GM19455 (cell line): ENCODE measurements at regions not wholly inside any gene's neighbourhood (a gene's known extent, or its start where the extent isn't known, plus 50 kb on each side); places are given as distances from the start of the nearest gene placed in this dataset.
"Not testable (repeated sequence)": the region's sequence is repeated elsewhere in the genome, so short reads cannot be mapped to it uniquely, and the experiment has no call there.

Experiments used
- ATAC-seq: cut with Tn5 transposase; IDR thresholded peaks from one replicate; pipeline ENCODE4 v1.9.1; 2021; ENCODE audit not compliant: unreplicated experiment

- no peak for ATAC-seq
These were observed 61.4 kb downstream of the NXNL2 start for GRCh38 chr9:88596376-88596775.

- ATAC-seq: no peak
These were observed 70.0 kb downstream of the NXNL2 start for GRCh38 chr9:88604836-88605511.

- ATAC-seq: no peak
These were observed 70.8 kb downstream of the NXNL2 start for GRCh38 chr9:88605512-88606362.

GRCh38 chr9:88614359-88614758 lies 79.4 kb downstream of the NXNL2 start:
- ATAC-seq: no peak

GRCh38 chr9:88623698-88624097 lies 88.7 kb downstream of the NXNL2 start:
- ATAC-seq: no peak

GRCh38 chr9:88628114-88628513 lies 93.1 kb downstream of the NXNL2 start:
- no peak for ATAC-seq

- ATAC-seq: no peak
These were observed 93.8 kb downstream of the NXNL2 start for GRCh38 chr9:88628811-88629210.

GRCh38 chr9:88630574-88630973 lies 95.6 kb downstream of the NXNL2 start:
- not testable (repeated sequence) for ATAC-seq

- no peak for ATAC-seq
These were observed 100.2 kb downstream of the NXNL2 start for GRCh38 chr9:88635151-88635550.

- no peak for ATAC-seq
These were observed 106.7 kb downstream of the NXNL2 start for GRCh38 chr9:88641456-88642240.

- no peak for ATAC-seq
These were observed 107.4 kb downstream of the NXNL2 start for GRCh38 chr9:88642336-88642735.

- no peak for ATAC-seq
These were observed 109.0 kb downstream of the NXNL2 start for GRCh38 chr9:88643931-88644330.

- ATAC-seq: no peak
These were observed 110.3 kb downstream of the NXNL2 start for GRCh38 chr9:88645172-88645878.

GRCh38 chr9:88645879-88646199 lies 110.9 kb downstream of the NXNL2 start:
- ATAC-seq: no peak

GRCh38 chr9:88646539-88647300 lies 111.7 kb downstream of the NXNL2 start:
- no peak for ATAC-seq

- ATAC-seq: no peak
These were observed 117.0 kb downstream of the NXNL2 start for GRCh38 chr9:88651682-88652633.

- no peak for ATAC-seq
These were observed 117.9 kb downstream of the NXNL2 start for GRCh38 chr9:88652876-88653275.

GRCh38 chr9:88653406-88653805 lies 118.4 kb downstream of the NXNL2 start:
- no peak for ATAC-seq

GRCh38 chr9:88653911-88654310 lies 118.9 kb downstream of the NXNL2 start:
- ATAC-seq: no peak
